GM21825 (cell line): ENCODE measurements at regions not wholly inside any gene's neighbourhood (a gene's known extent, or its start where the extent isn't known, plus 50 kb on each side); places are given as distances from the start of the nearest gene placed in this dataset.

Experiments used
- ATAC-seq: cut with Tn5 transposase; IDR thresholded peaks from one replicate; pipeline ENCODE4 v1.9.1; 2021; ENCODE audit warnings: mild to moderate bottlenecking, moderate library complexity; ENCODE audit not compliant: unreplicated experiment

DNA sequence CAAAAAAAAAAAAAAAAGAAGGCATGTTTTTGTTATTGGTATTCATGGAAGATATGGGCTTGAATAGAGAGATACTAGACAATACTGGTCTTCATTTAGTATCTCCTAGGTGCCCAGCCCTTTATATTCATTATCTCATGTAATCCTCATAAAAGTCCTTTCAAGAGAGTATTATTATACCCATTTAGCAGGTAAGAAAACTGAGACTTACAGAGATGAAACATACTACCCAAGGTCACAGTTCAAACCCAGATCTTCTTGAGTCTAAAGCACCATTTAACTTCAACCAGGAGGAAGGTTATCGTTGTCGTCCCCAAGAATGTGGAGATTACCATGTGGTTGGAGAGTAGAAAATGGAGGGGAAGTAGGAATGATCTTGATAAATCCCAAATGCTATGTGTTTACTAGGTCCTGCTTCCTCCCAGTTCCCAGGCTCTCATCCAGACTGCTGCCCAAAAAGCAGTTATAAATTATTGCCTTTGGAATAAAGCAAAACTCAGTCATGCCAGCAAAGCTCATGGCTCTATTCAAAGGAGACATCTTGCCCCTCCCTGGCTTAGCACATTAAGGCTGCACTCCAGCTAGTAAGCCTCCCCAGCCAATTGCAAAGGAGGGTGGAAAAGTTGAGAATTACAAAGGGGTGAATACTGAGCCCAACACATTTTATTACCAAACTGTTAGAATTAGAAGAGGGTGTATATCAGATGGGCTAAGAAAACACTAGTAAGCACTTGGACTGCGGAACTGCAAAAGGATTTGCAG is 163.9 kb downstream of the PIK3R1 start:
- ATAC-seq = no peak

DNA sequence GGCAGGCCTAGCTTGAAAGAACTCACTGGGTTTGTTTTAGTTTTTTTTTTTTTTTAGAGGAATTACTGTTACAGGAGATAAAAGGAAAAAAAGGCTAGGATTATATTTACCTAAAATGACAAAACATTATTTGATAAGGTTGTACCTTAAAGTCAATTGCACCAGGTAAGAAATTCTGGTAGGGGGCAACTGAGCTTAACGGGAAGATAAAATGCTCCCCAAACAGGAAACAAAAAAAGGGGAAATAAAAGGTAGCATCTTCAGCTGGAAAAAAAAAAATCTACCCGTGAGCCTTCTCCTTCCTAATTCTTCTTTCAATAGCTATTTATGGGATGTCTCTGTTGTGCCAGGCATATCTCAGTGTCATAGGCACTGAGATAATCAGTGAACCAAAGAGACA is 164.5 kb downstream of the PIK3R1 start:
- ATAC-seq = no peak

DNA sequence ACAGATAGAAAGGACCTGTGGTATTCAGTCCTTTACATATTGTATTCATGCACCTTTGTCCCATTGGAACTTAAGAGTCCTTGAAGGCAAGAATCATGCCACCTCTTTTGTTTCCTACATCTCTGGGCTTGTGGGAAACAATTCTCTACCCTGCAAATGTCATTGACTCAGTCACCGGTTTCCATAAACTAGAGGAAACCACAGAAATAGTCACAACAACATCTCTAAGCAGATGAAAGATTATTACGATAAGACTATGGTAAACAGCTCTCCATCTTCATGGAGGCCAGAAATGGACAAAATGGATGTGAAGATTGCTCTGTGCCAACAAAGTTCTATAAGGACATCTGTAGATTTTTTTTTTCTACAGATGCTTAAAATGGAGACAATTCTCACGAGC is 165.5 kb downstream of the PIK3R1 start:
- ATAC-seq = no peak

DNA sequence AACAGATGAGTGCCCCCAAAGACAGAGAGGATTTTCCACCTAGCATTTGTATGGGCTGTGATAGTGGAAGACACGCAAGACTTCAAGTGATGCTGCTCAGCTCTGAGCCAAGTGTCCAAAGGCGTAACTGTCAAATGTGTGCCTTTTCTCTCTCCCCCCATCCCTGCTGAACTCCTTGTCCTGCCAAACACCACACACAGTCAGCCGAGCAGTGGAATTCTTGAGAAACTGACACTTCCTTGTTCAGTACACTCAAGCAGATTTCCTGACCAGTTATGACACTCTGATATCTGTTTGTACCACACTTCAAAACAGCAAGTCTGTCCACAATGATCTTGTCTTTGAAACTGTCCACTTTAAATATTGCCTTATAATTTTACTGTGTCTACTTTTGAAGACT is 166.4 kb downstream of the PIK3R1 start:
- no peak for ATAC-seq

DNA sequence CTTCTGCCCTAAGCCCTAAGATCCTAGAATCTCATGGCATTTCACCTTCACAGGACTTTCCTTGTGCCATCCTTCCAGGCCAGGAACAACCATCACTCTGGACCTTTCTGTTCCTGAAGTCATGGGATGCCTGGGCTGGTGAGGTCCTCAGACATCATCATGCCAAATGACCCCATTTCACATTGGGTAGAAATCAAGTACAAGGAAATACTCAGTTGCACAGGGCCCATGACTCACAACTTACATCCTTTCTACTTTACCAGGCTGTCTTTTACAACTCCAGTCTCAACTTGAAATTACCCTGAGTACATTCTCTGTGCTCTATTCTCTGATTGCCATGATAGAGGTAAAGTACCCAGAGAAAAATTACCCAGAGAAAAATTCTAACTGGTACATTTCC is 167.1 kb downstream of the PIK3R1 start:
- no peak for ATAC-seq

DNA sequence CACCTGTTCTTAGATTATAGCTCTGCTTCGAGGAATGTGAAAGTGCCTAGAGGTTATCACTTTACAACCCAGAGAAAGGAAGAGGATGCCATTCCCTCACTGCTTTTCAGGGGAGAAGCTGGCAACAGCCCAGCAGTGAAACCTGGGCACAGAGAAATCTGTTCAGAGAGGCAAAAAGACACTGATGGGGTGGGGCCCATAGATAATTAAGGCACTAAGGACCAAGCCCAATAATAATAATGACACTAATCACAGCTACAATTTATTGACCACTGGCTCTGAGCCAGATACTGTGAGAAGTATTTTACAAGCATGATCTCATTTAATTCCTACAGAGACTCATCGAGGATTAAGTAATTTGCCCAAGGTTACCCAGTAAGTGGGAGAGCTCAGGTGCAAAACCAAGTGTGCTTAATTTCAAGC is 168.3 kb downstream of the PIK3R1 start:
- no peak for ATAC-seq

DNA sequence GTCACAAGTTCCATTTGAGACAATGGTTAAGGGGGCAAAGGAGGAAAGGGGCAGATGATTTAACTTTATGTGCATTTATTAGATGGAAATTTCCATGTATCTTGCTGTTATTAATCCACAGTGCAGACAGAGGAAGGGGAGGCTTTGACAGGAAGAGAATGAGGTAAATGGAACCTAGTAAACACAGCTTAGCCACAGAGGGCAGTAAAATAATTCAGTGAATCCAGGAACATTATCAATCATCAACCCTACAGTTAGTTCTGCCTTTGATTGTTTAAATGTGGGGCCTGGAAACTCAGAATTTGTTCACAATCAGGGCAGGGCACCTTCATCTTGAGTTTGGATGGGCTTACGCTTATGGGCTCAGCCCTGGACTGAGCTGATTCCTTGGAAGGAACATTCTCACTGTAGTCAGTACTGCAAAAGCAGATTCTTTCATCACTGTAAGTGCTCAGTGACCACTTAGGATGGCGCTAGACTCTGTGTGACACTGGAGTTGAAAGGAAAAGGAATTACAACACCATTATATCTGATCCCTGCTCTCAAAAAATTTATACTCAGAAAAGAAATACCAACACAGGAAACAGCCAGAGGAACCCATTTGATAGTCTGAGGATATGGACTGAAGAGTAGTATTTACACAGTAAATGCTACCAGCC is 169.5 kb downstream of the PIK3R1 start:
- no peak for ATAC-seq

DNA sequence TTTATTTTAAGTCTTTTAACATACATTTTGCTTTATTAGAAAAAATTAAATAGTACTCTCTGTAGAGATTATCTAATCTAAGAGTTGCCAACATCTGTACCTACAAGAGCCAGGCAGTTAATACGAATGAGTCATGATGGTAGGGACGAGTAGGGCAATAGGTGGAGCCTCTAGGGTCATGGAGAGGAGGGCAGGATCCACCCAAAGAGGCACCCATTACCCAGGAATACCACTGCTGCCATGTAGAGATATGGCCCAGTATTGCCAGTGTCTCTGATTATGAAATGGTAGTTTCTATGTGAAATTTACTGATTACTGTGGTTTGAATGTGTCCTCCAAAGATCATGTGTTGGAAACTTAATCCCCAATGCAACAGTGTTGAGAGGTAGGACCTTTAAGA is 170.4 kb downstream of the PIK3R1 start:
- no peak for ATAC-seq

DNA sequence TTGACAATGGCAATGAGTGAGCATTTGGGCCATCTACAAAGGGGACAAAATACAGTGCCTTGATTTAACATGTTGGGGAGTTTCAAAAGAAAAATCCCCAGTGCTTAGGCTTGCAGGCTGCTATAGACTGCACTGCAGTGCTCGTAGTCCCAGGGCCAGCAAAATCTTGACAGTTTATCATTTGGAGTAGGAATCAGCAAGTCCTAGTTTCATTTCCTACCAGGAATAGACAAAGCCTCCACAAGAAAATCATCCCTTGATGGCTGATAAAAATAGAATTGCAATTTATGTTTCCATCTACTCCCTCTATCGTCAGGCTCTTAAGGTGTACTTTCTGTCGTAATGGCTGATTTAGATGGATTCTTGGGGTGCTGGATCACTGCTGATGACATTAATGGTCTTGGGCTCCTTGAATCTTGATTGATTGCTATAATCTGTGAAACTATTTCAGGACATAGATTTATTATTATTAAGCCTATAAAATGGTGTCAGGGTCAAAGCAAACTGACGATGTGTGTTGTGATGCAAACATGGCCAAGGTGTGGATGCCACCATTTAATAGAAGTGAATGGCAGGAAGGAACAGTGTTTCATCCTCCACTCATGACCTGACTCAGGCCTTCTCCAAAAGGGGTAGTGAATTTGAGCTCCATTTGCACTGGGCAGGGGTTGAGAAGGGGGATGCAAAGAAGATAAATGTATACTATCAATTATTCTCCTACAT is 171.7 kb downstream of the PIK3R1 start:
- no peak for ATAC-seq

DNA sequence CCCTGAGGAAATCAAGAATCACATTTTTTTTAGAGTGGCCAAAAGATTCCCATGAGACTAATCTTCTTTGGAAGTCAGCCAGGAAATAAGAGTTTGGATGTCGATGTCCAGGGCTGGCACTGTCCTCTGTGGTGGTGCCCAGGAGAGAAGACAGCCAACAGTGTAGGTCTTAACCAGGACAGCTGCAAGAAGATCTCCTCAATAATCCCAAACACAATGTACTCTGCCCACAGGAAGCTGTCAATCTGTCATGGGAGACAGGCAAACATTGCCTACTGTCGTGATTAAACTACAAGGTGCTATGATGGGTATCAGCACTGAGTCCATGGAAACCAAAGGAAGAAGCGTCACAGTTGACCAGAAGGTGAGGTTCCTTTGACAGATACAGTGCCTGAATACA is 174.1 kb downstream of the PIK3R1 start:
- ATAC-seq = no peak

DNA sequence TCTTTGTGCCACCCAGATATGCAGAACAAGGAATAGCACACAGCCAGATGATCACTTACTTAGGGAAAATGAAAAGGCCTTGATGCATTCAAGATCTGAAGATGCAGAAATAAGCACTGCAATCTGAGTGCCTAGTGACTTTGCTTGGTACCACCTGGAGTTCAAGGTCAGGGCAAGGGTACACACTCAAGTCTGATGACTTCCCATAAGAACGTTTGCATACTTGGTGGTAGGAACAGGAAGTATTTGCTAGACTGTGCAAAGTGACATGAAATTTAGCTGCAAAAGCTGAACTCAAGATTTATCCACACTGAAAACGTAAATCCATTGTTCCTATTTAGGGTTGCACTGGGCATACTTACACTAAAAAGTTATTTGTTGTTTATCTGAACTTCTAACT is 177.1 kb downstream of the PIK3R1 start:
- ATAC-seq = no peak

DNA sequence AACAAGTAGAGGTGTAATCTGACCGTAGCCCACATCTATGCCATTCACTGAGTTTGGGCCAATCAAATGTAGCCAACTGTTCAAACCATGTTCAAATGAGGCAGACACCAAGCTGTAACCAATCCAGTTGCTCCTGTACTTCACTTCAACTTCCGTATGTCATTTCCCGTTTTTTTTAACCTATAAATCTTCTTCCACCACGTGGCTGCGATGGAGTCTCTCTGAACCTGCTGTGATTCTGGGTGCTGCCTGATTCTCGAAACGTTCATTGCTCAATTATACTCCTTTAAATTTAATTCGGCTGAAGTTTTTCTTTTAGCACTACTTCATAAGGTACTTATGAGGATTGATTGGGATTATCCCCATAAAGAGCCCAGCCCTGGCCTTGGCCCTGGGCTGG is 179.7 kb downstream of the PIK3R1 start:
- no peak for ATAC-seq

DNA sequence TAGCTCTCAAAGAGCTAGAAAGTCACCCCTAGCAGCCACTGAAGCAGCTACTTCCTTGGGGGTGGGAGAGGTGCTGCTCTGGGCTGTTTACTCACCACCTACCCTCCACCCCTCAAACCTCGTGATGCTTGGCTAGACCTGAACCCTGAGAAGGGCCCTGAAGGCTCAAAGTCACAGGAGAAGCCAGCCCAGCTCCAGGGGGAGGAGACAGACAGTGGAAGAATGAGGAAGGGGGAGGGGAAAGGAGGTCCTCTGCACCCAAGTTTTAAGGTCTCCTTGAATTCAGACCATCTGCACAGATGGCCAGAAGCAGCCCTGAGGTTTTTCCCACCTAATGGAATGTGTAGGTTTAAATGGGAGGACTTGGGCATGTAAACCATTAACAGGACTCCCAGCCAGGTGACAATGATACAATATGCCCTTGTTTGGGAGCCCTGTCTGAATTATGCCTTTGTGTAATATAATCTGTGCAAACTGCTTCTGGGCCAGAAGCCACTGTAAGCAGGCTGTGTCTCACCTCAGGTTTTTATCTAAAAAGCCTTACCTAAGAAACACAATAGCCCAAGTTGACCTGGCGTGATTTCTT is 180.5 kb downstream of the PIK3R1 start:
- ATAC-seq = no peak

DNA sequence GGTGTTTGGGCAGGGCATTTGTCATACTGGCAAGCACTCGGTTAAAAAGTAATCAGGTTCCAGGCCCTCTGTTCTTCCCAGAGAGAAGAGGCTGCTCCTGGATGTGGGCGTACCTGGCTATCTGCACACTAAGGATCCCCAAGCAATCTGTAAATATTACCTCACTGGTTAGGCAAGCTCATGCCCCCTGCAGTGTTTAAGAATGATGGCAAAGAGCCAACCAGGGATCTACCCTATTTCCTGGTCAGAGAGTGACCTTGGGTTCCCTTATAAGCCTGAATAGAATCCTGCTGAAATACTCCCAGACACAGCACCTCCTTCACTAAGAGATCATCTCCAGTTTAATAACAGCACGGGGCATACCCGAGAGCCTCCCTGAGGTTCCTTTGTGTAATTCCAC is 181.2 kb downstream of the PIK3R1 start:
- ATAC-seq = no peak

DNA sequence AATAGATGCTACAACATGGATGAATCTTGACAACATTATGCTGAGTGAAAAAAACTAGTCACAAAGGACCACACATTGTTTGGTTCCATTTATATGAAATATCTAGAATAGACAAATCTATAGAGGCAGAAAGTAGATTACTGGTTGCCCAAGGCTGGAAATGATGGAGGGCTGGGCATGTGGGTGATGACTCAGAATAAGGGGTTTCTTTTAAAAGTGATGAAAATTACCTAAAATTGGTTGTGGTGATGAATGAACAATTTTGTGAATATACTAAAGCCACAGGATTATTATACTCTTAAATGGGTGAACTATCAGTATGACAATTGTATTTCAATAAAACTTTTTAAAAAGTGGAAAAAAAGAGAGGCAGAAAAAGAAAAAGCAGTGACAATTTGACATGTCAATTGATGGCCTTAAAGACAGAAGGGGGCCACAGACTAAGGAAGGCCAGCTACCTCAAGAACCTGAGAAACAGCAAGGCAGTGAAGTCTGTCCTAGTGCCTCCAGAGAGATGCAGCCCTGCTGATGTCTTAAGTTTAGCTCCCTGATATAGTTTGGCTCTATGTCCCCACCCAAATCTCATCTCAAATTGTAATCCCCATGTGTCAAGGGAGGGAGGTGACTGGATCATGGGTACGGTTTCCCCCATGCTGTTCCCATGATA is 182.7 kb downstream of the PIK3R1 start:
- ATAC-seq = no peak

DNA sequence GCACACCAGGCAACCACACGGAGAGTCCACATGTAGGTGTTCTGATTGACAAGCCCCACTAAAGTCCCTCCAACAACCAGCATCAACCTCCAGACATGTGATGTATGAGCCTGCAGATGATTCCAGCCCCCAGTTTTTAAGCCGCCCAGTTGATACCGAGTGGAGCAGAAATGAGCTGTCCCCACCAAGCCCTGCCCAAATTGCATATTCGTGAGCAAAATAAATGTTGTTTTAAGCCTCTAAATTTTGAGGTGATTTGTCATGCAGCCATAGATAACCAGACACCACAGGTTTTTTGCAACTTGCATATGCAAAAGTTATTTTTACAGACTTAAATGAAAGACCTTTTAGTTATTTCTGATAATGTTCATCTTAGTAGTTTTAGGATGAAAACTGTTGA is 187.7 kb downstream of the PIK3R1 start:
- no peak for ATAC-seq

DNA sequence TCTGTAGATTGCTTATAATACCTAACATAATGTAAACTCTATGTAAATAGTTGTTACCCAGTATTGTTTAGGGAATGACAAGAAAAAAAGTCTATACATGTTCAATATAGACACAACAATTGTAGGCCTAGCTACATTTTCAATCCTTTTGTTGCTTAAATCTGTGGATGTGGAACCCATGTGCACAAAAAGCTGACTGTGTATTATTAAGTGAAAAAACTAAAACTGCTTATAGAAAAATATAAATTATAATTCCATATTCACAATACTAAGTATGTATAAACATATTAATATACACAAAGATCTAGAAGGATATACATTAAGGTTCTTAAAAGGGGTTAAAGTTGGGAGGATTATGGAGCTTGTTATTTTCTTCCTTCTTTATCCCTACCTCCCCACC is 188.7 kb downstream of the PIK3R1 start:
- no peak for ATAC-seq

DNA sequence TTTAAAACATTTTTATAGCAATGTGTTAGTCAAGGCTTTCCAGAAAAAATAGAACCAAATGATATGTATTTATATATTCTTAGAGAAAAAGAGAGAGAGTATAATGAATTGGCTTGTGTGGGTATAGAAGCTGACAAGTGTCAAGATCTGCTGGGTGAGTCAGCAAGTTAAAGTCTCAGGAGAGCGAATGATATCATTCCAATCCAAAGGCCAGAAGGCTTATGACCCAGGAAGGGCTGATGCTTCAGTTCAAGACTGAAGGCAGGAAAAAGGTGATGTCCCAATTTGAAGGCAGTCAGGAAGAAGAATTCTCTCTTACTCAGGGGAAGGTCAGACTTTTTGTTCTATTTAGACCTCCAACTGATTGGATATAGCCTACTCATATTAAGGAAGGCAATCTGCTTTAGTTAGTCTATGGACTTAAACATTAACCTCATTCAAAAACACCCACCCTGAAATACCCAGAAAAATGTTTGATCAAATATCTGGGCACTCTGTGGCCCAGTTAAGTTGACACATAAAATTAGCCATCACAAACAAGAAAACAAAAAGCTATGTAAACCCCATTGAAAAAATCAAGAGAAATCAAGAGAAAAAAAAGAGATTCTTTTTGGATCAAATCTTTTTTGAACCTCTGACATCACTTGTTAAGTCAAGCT is 189.6 kb downstream of the PIK3R1 start:
- ATAC-seq = no peak

DNA sequence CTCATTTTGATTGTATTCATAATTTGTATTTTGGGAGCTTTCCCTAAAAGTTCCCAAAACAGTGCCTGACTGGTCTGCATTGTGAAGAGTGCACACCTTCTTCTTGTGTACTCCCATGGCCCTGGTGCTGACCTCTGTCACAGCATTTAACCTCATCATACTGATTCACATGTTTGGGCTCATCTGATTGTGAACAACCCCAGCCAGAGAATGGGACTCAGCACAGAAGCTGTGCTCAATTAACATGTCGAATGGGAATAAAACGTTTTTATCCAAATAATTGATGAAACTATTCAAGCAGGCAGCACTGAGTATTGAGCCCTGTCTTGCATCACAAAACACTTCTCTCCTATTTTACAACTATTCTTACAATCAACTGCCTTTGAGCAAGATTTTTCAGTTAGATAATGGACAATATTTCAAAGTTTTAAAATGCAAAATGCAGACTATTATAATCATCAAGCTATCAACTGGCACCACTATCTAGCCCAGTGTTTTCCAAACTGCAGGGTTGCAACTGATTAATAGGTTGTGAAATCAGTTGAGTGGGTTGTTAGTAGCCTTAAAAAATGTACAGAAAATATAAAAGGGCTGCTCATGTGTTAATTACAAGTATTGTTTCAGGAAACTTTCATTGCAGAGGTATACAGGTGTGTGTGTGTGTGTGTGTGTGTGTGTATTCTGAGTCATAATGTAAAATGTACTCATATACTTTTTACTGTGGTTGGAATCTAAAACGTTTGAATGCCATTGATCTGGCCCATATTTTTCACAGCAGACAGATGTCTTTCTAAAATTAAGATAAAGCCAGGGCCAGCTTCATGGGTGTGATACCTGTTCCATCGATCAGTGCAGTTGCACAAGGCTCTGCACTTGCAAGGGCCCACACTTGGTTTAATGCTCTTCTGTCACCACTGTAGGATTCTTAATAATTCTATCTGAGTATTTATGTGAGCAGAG is 190.5 kb downstream of the PIK3R1 start:
- no peak for ATAC-seq
